NCI-H69 (cell line): ENCODE measurements at regions not wholly inside any gene's neighbourhood (a gene's known extent, or its start where the extent isn't known, plus 50 kb on each side); places are given as distances from the start of the nearest gene placed in this dataset.

ENCODE experiments used
- DNase-seq: peaks from one replicate; lab custom pipeline; 2025; lab: John Stamatoyannopoulos, UW

DNA sequence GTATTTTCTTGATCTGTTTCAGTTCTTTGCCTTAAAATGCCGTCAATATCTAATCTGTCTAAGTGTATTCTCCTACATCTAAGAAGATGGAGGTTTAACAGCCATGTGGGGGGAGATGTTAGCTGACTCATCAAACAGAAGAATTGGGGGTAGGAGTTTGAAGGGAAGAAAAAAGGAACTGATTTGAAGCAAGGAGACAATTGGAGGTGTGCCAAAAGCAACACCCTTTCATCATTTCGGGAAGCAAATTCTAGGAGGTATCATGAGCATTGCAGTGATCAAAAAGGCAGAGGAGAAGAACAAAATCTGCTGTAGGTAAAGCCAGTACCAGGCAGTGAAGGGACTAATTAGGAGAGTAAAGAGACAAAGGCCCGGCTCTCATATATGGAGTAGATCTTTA, 337.3 kb upstream of the TBC1D5 start:
- peak; percentile 65 for DNase-seq

DNA sequence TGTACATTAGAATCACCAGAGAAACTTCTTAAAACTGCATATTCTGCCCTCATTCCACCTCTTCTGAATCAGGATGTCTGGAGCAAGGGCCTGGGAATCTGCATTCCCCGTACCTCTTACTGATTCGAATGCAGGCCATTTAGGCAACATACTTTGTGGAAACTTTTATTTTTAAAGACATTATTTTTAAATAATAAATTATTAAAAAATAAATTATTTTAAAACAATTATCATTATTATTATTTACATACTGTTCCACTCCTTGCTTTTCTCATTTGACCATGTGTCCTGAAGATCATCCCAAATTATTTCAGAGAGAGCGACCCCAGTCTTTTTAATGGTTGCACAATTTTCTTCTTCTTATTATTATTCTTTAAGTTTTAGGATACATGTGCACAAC, 336.6 kb upstream of the TBC1D5 start:
- no peak for DNase-seq

DNA sequence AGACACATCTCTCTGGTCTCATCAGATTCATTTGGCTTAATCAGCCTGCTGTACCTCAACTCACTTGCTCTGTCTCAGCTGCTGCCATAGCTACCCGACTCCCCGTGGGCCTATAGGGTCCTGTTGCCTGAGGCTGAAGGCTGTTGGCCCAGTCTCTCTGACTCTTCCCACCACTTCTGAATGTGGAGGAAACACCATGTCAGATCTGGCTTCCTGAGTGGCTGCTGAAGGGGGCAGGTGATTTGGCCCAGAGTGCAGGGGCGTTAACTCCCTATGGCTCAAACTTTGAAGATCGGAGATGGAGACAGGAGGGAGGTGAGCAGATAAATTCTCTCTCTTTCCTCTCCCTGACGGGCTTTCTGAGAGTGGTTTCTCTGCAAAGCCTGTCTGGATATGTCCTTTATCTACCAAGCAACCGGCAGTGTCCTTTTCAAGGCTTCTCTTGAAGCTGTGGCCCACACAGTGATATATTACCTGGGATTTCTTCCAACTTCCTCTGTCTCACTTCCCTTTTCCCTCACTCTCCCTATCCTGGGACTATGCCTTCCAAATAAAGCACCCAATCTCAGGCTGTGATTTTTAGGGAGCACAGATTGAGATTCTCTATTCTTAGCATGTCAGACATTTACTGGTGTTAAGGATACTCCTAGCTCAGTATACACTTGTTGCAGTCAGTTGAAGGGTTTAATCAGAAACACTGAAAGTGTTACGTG, 334.9 kb upstream of the TBC1D5 start:
- DNase-seq, result no peak

DNA sequence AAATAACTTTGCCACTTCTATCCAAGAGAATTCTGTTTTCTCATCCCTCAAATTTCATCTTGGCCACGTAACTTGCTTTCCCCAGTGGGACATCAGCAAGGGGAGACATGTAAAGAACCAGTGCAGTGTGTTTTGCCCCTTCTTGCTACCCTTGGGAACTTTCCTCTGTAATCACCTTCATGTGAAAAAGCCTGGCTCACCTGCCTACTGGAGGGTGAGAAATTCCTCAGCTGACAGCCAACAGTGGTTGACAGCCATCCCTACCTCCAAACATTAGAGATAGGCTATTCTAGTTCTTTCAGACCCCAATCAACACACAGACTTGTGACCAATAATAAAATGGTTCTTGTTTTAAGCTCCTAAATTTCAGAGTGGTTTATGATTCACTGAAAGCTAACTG, 333.9 kb upstream of the TBC1D5 start:
- no peak for DNase-seq

DNA sequence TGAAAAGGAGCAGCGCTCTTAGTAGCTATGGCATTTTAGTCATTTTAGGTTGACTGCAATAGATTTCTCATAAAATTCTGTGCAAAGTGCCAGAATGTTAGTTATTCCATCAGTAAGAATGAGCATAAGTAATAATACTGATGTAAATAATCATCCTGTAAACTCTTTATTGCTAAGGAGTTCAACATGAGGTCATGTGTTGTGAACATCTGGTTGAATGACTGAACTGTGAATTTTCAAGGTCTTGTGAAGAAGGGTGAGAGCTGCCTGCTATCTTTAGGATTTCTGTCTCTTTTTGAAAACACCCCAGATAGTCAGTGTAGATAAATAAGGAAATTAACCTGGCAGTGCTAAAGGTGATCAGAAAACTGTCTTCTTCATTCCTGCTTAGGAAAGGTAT, 333.4 kb upstream of the TBC1D5 start:
- no peak for DNase-seq

DNA sequence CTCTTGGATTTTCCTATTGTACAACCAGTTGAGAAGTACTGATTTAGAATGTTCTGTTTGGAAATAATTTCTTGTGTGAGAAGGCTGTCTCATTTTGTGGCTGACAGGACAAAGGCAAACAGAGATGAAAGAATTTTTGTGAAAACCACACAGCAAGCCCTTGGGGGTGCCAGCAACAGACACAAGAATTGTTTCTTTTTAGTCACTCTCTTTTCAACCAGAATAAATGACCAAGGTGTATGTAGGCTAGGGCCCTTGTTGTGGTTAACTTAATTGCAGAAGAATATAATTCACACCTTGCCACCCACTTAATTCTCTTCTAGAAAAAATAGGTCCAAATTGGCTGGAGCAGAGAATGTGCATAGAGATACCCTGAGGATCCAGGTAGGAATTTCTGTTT, 329.4 kb upstream of the TBC1D5 start:
- DNase-seq, result no peak

DNA sequence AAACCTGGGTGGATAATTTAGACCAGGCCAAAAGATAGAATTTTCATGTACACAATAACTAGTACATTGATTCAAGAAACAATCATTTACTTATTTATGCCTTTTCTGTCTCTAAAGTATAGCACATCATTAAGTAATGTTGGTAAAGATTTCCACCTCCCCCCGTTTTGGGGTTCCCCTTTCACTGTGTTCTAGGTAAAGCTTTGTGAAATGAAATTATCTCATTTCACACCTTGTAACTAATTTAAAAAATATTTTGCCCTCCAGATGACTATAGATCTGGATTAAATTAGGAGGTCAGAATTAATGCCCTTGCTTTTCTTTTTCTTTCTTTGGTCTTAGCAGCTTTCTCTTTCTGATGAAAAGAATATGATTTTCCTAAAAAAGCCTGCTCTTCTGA, 328.5 kb upstream of the TBC1D5 start:
- no peak for DNase-seq

DNA sequence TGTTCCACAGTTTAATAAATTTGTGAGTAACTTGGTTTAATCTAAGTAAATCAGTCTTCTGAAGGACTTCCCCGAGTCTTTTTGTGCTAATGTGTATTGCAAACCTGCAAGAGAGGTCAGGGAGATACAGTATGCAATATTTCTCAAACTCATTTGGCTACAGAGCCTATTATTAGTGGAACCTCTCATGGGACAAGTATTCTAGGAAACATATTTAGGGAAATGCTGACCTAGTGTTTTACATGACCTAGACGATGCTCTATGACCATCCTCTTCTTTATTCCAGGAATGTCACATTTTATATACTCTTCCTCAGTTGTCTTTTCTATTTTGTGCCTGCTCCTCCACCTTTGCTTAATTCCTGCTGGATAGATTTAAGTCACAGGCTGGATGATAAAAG, 327.8 kb upstream of the TBC1D5 start:
- no peak for DNase-seq

DNA sequence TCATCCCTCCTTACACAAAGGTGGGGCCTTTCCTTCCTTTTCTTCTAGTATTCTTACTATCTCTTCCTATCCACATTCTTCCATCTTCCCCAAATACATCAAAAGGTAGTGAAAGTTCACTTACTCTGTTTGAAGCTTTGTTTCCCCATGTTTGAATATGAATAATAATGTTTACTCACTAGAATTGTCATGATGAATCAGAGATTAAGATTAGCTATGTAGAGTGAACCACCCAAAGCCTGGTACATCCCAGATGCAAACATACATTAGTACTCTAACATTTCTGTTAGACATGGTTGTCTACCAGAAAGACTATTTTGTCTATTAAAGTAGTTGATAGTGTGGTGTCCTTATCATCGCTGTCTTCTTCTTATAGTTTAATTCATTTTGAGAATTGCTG, 327.1 kb upstream of the TBC1D5 start:
- DNase-seq, result no peak

DNA sequence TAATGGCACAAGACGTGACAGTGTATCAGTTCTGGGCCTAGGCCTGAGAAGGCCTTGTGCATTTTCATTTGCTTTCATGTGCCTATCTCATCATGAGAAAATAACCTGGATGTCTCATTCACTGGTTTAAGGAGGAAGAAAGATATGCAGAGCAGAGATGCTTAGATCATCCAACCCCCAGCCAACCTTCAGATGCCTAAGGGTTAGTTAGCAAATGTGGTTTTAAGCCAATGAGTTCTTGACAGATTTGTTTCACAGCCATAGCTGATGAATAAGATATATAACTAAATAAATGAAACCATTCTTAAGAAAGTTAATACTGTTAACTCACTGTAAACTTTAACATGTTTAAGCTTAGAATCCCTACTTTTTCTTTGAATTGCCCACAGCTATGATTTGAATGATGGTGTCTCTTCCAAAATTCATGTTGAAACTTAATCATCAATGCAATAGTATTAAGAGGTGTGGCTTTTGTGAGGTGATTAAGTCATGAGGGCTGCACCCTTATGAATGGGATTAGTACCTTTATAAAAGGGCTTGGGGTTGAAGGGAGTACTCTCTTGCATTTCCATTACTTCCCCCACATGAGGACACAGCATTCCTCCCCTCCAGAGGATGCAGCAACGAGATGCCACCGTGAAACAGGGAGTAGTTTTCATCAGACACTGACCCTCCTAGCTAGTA, 324.6 kb upstream of the TBC1D5 start:
- no peak for DNase-seq

DNA sequence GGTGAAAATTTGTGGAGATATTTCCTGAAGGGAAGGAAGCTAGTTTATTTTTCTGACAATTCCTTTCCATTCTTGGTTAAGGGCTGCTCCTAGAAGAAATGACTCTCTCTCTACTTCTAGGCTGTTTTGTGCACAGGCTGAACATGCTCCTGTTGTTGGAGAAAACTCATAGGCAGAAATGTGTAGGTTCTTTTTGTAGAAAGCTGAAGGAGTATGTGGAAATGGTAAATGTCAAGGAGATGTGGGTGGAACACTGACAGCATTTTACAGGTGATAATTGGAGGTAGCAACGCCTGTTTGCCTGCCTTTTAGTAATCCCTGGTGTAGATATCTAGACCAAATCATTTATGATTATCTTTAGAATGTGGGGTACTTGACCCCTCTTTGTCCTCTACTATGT, 322.2 kb upstream of the TBC1D5 start:
- no peak for DNase-seq

DNA sequence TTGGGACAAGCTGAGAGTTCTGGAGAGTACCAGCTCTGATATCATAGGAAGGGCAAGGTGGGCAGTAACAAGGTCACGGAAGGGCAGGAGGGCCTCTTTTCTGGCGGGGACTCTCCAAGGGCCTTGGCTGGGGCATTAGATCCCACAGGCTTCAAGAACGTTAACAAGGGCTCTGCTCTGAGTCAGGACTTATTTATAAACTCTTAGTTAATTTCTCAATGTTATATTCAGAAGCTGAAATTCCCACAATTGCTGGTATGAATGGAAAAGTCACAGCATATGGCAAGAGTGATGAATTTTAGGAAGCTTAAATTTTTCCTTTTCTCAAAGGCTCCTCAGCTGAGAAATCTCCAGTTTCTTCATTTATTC, 320.2 kb upstream of the TBC1D5 start:
- no peak for DNase-seq

DNA sequence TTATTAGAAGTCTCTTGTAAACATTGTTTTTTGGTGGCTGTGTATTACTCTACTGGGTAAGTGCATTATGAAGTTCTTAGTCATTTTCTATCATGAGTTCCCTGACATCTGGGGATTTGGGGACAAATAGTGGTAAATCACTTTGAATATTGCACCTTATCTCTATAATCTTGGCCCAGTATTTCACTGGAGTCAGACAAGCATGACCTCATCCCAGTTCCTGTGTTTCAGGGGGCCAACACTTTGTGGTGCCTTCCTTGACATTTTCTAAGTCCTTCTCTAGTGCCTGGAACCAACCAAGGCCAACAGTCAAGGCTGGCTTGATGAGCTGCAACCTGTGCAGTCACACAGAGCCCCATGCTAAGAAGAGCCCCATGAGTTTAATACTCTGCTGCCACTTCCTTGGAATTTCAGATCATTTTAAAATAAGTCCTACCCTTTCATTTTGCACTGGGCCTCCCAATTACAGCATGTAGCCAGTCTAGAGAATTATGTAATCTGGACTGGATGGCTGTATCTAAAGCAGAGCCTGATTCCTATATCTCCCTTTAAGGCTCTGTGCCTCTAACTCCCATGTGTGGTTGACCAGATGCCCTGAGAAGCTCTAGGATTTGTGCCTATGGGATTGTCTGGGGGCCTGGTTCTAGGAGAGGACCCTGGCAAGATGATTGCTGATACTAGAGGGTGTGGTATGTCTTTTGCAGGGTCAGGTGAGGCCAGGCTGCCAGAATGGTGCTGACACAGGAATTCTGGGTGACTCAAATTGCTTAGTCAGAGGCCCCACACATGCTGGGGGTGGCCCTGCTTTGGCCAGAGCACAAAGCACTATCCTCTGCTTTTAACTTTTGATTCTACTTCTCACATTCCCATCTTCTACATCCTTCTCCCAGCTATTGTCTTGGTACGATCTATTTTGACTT, 319.6 kb upstream of the TBC1D5 start:
- DNase-seq, result no peak

DNA sequence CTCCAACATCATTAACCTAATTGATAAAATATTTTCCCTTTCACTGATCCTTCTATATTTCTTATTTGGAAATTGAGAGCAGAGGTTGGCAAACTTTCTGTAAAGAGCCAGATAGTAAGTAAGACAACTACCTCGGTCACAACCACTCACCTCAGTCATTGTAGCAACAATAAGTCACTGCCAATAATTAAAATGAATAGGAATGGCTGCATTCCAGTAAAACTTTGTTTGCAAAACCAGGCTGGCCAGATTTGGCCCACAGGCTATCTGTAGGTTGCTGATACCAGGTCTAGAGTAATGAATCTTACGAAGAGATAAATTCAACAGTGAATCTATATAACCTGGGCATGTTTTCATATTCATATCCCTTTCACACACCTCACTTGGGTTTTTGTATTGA, 316.2 kb upstream of the TBC1D5 start:
- no peak for DNase-seq

DNA sequence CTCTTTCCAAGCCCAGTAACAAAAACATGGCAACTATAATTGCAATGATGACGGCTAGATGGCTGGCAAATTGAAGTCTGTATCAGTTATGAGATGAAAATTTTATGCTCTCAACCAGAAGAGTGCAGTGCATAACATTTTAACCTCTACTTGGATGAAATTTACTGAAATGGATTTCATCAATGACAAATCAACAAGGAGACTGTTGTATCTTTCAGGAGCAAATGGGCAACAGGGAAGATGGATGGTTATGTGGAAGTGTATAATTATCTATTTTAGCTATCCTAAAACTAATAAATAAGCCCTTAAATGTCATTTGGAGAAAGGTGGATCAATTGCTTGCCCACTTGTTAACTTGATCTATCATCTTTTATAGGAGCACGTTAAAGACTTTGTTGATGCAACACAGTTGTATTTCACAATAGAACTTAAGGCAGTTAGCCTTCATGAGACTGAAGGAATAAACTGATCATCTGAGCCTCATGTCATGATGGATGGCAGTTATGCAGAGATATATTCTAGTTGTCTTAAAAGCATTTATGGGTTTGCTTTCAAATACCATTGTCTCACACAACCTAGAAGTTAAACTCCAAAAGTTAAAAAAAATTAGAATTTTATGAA, 315.1 kb upstream of the TBC1D5 start:
- DNase-seq, result no peak

DNA sequence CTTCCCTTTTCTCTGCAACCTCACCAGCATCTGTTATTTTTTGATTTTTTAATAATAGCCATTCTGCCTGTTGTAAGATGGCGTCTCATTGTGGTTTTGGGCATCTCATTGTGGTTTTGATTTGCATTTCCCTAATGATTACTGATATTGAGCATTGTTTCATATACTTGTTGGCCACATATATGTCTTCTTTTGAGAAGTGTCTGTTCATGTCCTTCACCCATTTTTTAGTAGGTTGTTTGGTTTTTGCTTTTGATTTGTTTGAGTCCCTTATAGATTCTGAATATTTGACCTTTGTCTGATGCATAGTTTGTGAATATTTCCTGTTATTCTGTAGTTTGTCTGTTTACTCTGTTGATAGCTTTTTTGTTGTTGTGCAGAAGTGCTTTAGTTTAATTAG, 312.2 kb upstream of the TBC1D5 start:
- DNase-seq, result no peak

DNA sequence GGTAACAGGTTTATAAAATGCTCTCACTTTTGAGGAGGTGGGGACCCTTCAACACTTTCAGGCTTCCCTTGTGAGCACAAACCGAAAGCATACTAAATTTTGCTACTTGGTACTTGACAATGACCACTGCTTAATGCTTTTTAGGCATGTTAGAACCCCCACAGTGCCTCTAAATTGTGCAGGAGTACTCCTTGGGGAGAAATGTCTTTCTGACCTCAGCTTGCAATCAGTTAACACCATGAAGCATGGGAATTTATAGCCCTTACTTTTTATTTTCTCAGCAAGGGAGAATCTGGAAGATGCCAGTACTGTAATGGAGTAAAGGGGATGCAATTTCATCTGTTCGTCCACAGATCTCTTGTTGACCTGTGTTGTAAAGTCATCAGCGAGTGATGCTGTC, 308.9 kb upstream of the TBC1D5 start:
- peak; percentile 8 for DNase-seq

DNA sequence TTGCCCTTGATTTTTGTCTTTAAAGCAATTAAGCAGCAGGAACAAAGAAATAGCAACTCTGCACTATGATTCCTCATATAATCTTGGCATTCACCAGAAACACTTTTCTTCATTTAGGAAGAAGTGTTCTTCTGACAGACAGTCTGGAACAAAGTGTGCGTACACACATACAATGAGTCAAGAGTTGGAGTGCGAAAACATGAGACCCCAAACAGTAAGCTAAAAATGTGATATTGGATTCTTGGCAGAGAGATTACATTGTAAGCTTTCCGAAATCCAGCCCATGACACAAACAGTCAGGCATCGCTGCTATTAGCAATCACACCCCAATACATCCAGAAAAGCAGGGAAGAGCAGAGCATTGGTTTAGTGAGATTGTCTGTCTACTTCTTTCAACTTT, 306.7 kb upstream of the TBC1D5 start:
- DNase-seq, result no peak

DNA sequence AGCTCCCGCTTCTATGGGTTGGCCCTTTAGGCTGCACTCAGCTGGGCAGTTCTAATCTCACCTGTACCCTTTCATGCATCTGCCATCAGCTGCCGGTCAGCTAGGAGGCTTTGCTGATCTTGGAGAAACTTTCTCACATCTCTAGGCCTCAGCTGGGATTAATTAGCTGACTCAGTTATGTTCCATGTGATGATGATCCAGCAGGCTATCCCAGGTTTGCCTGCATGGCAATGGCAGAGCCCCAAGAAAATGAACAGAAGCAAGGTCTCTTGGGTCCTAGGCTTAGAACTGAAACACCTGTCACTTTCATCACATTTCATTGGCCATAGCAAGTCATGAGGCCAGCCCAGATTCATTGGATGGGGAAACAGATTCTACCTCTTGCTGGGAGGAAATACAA, 304.6 kb upstream of the TBC1D5 start:
- peak; percentile 4 for DNase-seq

DNA sequence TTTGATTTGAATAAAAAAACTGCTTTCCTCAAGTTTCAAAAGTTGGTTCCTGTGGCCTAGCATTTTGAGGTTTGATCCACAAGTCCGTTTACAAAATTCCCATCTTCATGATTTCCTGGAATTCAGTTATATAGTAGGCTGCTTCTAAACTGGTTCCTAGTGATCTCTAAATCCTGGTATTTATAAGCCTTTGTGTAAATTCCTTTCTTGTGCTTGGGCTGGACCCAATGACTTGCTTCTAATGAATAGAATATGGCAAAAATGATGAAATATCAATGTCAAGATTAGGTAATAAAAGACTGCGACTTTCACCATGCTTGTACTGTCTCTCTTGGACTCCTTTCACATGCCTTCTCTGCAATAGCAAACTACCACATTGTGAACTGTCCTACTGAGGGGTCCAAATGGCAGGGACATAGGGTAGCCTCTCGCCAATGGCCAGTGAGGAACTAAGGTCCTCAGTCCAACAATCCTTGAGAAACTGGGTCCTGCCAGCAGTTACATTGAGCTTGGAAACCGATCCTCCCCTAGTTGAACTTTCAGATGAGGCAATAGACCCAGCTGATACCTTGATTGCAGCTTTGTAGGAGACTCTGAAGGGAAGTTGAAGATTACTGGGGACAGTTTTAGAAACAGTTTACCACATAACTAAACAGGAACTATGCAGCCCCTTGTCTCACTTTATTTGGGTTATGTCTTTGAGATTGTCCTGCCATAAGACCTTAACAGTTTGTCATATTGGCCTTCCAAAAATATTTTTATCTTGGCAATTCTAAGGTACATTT, 303.9 kb upstream of the TBC1D5 start:
- DNase-seq, result no peak

DNA sequence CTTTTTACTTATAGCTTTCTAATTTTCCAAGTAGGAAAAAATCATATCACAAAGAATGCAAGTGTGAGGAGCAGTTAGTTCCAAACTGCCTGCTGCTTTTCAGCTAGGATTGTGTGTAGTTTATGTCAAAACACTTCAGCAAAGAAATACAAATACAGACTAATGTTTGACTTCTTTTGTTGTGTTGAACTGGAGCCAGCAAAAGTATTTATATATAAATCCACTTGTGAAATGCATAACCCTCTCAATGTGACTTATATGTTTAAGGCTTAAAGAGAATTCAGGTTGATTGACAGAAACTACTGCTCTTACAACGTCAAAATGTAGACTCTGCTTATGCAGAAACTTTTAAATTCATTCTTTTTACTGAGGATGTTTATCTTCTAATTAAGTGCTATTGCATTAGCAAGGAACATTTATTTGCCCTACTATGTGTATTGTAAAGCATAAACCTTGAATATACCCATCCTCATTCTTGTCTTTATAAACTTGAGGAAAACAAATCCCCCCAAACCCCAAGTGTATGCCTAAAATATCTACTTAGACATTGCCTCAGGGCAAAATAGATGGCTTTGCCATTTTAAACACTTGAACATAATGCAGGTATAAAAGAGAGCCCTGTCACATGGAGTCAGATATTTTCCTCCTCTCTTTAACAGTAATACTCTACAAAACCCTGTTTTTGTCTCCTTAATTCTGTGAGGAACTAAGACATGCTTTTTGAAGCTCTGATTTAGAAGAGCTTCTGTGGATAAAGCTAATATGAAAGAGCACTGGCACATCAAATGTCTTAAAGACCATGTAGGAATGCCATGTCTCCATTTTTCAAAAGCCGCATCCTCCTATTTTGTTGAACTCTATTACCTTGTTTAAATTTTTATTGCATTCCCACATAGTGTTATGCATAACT, 302.8 kb upstream of the TBC1D5 start:
- DNase-seq, result peak; percentile 45
